ENCODE measurements at regions not wholly inside any gene's neighbourhood (a gene's known extent, or its start where the extent isn't known, plus 50 kb on each side); places are given as distances from the start of the nearest gene placed in this dataset.

DNA sequence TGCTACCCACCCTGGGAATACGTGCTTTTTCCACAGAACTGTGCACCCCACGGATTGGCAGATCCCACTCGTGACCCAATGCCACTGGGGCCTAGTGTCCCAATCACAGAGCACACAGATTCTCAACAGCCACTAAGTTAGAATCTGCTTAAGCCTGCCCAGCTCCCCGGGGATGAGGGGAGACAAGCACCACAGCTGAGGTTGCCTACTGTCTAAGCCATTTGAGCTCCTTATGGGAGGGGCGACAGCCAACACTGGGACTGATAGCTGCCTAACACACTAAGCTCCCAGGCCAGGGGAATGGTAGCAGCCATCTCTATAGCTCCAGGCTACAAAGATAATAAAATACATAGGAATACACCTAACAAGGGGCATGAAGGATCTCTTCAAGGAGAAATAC, 93.5 kb upstream of the GUCY1A1 start:
- no peak for TF ChIP-seq GATA2 (IDR thresholded peaks at IDR 0.05; ENCODE audit: low read depth, low read length)
- no peak for TF ChIP-seq GATA3 (IDR thresholded peaks at IDR 0.05; ENCODE audit: low read depth, low read length)
